Neural crest cell (in vitro differentiated cells): ENCODE measurements at regions not wholly inside any gene's neighbourhood (a gene's known extent, or its start where the extent isn't known, plus 50 kb on each side); places are given as distances from the start of the nearest gene placed in this dataset.

Experiments used
- DNase-seq: peaks from one replicate; pipeline ENCODE4 v3.0.0; 2021; ENCODE audit warnings: low read depth, mixed read lengths, low spot score
- H3K27ac Mint-ChIP-seq: one replicate; pipeline ENCODE4 v1.8.0; 2021; ENCODE audit warnings: mild to moderate bottlenecking, mixed read lengths; ENCODE audit not compliant: unreplicated experiment
- H3K27me3 Mint-ChIP-seq: 2 replicates; pipeline ENCODE4 v1.8.0; 2021; ENCODE audit warnings: low read depth, mild to moderate bottlenecking, mixed read lengths
- H3K36me3 Mint-ChIP-seq: 2 replicates; pipeline ENCODE4 v1.8.0; 2021; ENCODE audit warnings: low read depth, mild to moderate bottlenecking, mixed read lengths
- H3K4me1 Mint-ChIP-seq: 2 replicates; pipeline ENCODE4 v1.8.0; 2021; ENCODE audit warnings: mixed read lengths
- H3K4me3 Mint-ChIP-seq: one replicate; pipeline ENCODE4 v1.8.0; 2021; ENCODE audit warnings: mild to moderate bottlenecking, mixed read lengths
- H3K9me3 Mint-ChIP-seq: 2 replicates; pipeline ENCODE4 v1.8.0; 2021; ENCODE audit warnings: mixed read lengths
- TF ChIP-seq, protein P1 (sequence below): fragments of 200-600 bp; sonication (generic); conservative IDR thresholded peaks from 2 replicates; pipeline ENCODE4 v1.5.0; 2021; ENCODE audit warnings: antibody characterized with exemption, mild to moderate bottlenecking

DNA sequence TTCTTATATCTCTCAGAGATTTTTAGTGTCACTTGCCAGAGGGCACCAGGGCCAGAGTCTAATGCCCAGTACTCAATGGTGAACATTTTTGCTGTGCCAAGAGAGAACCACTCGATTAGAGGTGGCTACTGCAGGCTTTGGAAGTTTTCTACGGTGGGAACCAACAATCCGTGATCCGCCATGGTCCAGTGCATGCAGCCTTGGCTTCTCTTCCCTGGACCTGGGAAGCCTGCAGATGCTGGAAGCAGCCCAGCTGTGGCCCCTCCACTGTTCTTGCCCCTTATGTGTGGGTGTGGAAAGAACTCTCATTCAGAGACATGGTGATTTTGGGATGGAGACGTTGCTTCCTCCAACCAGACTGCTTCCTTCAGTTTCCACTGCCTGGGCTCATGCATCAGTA lies 224.2 kb downstream of the TSHZ3 start:
- Mint-ChIP-seq H3K4me1 (peaks cover 6% of the 10 kb centered on the region), H3K27me3 (no peaks in the 10 kb centered on the region), H3K4me3 (no peak overlapping the region), H3K27ac (no peak overlapping the region), H3K36me3 (no peaks in the 10 kb centered on the region), H3K9me3 (peaks cover 3% of the 10 kb centered on the region)
- no peak for DNase-seq
- TF ChIP-seq, protein P1, sequence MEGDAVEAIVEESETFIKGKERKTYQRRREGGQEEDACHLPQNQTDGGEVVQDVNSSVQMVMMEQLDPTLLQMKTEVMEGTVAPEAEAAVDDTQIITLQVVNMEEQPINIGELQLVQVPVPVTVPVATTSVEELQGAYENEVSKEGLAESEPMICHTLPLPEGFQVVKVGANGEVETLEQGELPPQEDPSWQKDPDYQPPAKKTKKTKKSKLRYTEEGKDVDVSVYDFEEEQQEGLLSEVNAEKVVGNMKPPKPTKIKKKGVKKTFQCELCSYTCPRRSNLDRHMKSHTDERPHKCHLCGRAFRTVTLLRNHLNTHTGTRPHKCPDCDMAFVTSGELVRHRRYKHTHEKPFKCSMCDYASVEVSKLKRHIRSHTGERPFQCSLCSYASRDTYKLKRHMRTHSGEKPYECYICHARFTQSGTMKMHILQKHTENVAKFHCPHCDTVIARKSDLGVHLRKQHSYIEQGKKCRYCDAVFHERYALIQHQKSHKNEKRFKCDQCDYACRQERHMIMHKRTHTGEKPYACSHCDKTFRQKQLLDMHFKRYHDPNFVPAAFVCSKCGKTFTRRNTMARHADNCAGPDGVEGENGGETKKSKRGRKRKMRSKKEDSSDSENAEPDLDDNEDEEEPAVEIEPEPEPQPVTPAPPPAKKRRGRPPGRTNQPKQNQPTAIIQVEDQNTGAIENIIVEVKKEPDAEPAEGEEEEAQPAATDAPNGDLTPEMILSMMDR, result no peak

DNA sequence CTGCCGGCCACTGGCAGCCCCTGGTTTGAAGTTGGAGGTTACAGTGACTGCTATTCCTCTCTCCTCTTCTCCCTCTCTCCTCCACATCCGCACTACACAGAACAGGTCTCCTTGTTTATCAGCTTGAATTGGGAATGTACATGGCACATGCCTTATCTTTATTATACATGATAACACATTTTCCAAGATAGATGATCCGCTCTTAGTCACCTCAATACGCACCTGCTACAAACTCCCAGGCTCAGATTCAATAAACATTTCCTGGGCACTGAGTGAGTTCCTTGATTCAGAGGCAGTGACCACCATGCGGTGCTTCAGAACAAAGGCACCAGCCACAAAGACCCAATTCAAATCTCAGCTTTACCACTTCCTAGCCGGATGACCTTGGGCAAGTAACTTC lies 227.7 kb downstream of the TSHZ3 start:
- Mint-ChIP-seq H3K27ac (no peak overlapping the region), H3K36me3 (no peaks in the 10 kb centered on the region), H3K27me3 (no peaks in the 10 kb centered on the region), H3K4me3 (no peak overlapping the region), H3K9me3 (peaks cover 3% of the 10 kb centered on the region), H3K4me1 (peaks cover 6% of the 10 kb centered on the region)
- no peak for DNase-seq
- TF ChIP-seq, protein P1, result no peak

DNA sequence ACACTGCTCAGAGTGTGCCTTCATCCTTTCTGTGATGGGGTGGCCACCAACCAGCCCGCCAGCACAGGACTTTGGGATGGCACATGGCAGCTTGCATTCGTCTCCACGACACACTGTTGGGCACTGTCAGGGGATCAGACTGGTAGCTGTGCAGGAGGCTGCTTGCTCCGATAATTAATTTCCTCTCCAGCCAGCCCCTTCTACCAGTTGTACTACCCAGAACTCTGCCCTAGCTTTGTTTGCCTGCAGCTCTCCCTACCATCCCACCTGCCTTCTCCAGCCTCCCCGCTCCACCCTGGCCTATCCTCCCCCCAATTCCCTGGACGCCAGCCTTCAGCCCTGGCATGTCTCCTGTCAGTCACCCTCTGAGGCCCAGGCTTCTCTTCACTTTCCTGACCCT lies 228.3 kb downstream of the TSHZ3 start:
- Mint-ChIP-seq H3K36me3 (no peaks in the 10 kb centered on the region), H3K4me1 (peaks cover 6% of the 10 kb centered on the region), H3K9me3 (peaks cover 3% of the 10 kb centered on the region), H3K27ac (no peak overlapping the region), H3K27me3 (no peaks in the 10 kb centered on the region), H3K4me3 (no peak overlapping the region)
- DNase-seq, result no peak
- TF ChIP-seq, protein P1, result no peak

DNA sequence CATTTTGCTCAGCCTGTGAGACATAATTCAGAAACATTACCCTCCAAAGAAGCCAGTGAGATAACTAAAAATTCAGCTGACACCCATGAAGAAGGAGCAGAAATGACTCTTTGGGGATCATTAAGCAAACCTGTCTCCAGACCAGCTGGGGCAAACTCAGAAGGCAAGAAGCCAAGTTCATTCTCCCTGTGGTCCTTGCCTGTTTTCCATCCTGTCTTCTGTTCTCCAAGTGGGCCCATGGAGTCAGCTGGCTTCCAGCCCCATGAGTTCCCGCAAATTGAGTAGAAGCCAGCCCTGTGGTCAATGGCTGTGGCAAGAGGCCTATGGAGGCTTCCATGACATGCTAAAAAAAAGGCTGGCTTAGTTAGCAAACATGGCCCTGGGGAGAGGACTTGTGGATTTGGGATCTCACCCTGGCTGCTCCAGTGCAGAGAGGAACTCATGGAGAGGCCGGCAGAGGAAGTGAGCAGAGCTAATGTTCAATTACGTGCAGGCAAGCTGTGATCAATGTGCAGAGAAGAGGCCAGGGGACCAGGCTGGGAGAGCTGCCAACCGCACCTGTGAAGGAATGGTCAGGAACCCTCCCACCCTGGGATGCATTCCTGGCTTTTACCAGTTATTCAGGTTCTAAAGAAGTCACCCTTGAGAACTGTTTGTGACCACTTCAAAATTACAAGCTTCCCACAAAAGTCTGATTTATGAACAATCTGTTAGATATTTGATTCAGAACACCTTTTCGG lies 229.1 kb downstream of the TSHZ3 start:
- Mint-ChIP-seq H3K4me1 (peaks cover 6% of the 10 kb centered on the region), H3K36me3 (no peaks in the 10 kb centered on the region), H3K27ac (no peak overlapping the region), H3K4me3 (no peak overlapping the region), H3K27me3 (no peaks in the 10 kb centered on the region), H3K9me3 (peaks cover 3% of the 10 kb centered on the region)
- DNase-seq, result no peak
- TF ChIP-seq, protein P1, result no peak

DNA sequence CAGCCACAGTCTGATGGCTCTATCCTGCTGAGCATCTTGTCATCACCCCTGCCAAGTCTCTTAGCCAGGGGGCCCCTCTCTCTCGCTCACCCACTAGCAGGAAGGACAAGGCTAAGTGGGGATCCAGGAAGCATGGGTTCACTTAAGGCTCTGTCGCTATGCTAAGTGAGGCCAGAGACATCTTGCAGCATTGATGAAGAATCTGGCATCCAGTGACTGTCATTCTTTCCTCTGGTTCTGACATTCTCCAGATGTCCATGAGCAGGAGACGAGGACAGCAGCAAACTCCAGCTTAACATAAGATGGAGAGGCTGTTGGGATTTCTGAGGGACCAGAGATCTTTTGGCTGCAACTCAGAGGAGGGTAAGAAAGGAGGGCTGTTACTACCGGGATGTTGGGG lies 230.2 kb downstream of the TSHZ3 start:
- Mint-ChIP-seq H3K4me3 (no peak overlapping the region), H3K27me3 (no peaks in the 10 kb centered on the region), H3K9me3 (peaks cover 3% of the 10 kb centered on the region), H3K4me1 (peaks cover 6% of the 10 kb centered on the region), H3K36me3 (no peaks in the 10 kb centered on the region), H3K27ac (no peak overlapping the region)
- TF ChIP-seq, protein P1, result no peak
- no peak for DNase-seq
